ENCODE measurements at regions not wholly inside any gene's neighbourhood (a gene's known extent, or its start where the extent isn't known, plus 50 kb on each side); places are given as distances from the start of the nearest gene placed in this dataset.

DNA sequence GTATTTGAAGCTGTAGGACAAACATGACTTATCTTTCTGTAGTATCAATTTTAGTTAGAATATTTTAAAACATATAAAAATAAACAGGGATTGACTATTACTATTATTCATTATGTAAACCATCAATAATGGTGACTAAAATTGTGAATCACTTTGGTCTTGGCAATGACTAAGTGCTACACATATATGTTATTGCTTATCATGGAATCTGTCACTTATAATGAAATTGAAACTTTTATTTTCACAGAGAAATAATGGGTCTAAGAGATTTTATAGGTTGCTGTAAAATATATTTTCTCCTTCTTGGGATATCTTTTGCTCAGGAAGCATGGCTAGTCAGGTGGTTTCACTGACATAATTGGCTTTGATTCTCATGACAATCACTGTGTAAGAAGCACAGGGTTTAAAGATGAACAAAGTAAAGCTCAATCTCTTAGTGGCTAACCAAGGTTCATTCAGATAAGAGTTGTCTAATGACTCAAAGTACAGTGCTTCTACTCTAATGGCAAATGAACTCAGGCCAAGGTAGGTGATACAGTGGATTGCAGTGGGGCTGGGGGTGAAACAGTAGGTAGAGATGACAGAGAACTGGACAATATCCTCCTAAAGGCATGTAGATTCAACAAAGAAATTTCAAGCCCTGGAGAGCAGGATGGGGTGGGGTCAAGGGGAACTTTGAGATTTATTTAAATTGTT is 98.6 kb upstream of the FANCL start:
- no peak for TF ChIP-seq POLR2AphosphoS5 (IDR thresholded peaks at IDR 0.05)
- TF ChIP-seq, protein P1, sequence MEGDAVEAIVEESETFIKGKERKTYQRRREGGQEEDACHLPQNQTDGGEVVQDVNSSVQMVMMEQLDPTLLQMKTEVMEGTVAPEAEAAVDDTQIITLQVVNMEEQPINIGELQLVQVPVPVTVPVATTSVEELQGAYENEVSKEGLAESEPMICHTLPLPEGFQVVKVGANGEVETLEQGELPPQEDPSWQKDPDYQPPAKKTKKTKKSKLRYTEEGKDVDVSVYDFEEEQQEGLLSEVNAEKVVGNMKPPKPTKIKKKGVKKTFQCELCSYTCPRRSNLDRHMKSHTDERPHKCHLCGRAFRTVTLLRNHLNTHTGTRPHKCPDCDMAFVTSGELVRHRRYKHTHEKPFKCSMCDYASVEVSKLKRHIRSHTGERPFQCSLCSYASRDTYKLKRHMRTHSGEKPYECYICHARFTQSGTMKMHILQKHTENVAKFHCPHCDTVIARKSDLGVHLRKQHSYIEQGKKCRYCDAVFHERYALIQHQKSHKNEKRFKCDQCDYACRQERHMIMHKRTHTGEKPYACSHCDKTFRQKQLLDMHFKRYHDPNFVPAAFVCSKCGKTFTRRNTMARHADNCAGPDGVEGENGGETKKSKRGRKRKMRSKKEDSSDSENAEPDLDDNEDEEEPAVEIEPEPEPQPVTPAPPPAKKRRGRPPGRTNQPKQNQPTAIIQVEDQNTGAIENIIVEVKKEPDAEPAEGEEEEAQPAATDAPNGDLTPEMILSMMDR (IDR thresholded peaks at IDR 0.05), result no peak
- TF ChIP-seq POLR2A (IDR thresholded peaks at IDR 0.05), result no peak
